A549 (cell line): ENCODE measurements at regions not wholly inside any gene's neighbourhood (a gene's known extent, or its start where the extent isn't known, plus 50 kb on each side); places are given as distances from the start of the nearest gene placed in this dataset.

Experiments
- ATAC-seq, 2 experiments: fragments of 200-7000 bp in 1 of 2; fragments of >200 bp in 1 of 2; cut with Nextera tagmentation in 1 of 2; cut with Tn5 transposase in 1 of 2; 3 replicates each; pipeline versions ENCODE4 v1.8.0 to v1.9.1; 2018 to 2020; ENCODE audit warnings: mild to moderate bottlenecking in 1 of 2, moderate library complexity in 1 of 2
- CTCF ChIA-PET: fragments of 300-600 bp; sonication (Branson Sonifier 250); formaldehyde crosslinking; extraction: SDS; loops from one replicate; lab custom pipeline; 2021; ENCODE audit warnings: antibody characterized with exemption, inconsistent platforms; lab: Yijun Ruan, JAX
- POLR2A ChIA-PET: fragments of 350-600 bp; formaldehyde crosslinking; extraction: SDS; loops from one replicate; lab custom pipeline; 2021; ENCODE audit warnings: antibody characterized with exemption, inconsistent platforms; lab: Yijun Ruan, JAX
- DNase-seq, 2 experiments: peaks; one replicate each; pipeline versions ENCODE4 v3.0.0 to v3.0.0-alpha.2; 2011 to 2016; ENCODE audit warnings: low read depth in 1 of 2, low spot score in 1 of 2
- FAIRE-seq: peaks from 2 replicates; lab custom pipeline; 2011; peaks lifted over from hg19 to GRCh38; lab: Jason Lieb, UNC
- H3K27ac ChIP-seq, 2 experiments: fragments of >200 bp; sonication (Bioruptor Twin); formaldehyde crosslinking; 3 replicates each; pipeline ENCODE4 v1.5.1; 2016 to 2017
- H3K4me1 ChIP-seq: fragments of >200 bp; sonication (Bioruptor Twin); formaldehyde crosslinking; 3 replicates; pipeline ENCODE4 v1.6.1; 2016
- H3K4me2 ChIP-seq: fragments of >200 bp; sonication (Bioruptor Twin); formaldehyde crosslinking; 3 replicates; pipeline ENCODE4 v1.6.1; 2016
- H3K4me3 ChIP-seq: fragments of >200 bp; sonication (Bioruptor Twin); formaldehyde crosslinking; 3 replicates; pipeline ENCODE4 v1.5.1; 2016
- H3K9me3 ChIP-seq: fragments of >200 bp; sonication (Bioruptor Twin); formaldehyde crosslinking; 3 replicates; pipeline ENCODE4 v1.6.1; 2016
- BHLHE40 ChIP-seq: IDR thresholded peaks from 2 replicates; pipeline ENCODE4 v1.6.1; 2012; ENCODE audit warnings: low read depth, low read length, inconsistent platforms
- CEBPB ChIP-seq, 2 experiments: fragments of >200 bp in 1 of 2; sonication (Bioruptor Twin) in 1 of 2; formaldehyde crosslinking in 1 of 2; IDR thresholded peaks; 2 replicates each; pipeline ENCODE4 v1.6.1; 2012 to 2016
- CHD2 ChIP-seq: fragments of 150-350 bp; IDR thresholded peaks from 2 replicates; pipeline ENCODE4 v1.6.1; 2014; ENCODE audit warnings: low read length; ENCODE audit not compliant: partially characterized antibody
- GATA3 ChIP-seq: IDR thresholded peaks from 2 replicates; pipeline ENCODE4 v1.6.1; 2012; ENCODE audit warnings: borderline replicate concordance
- HEYL ChIP-seq: fragments of 250-450 bp; sonication (Bioruptor Pico); IDR thresholded peaks from 2 replicates; pipeline ENCODE4 v1.8.0; 2021; ENCODE audit warnings: mild to moderate bottlenecking, moderate library complexity
- HOXB13 ChIP-seq: fragments of 250-450 bp; sonication (Bioruptor Pico); IDR thresholded peaks from 2 replicates; pipeline ENCODE4 v1.5.0; 2020; ENCODE audit warnings: low read depth, mild to moderate bottlenecking, moderate library complexity
- MAFK ChIP-seq: fragments of 450-650 bp; IDR thresholded peaks from 2 replicates; pipeline ENCODE4 v1.6.1; 2014; ENCODE audit not compliant: partially characterized antibody
- NR3C1 ChIP-seq: fragments of >200 bp; sonication (Bioruptor Twin); formaldehyde crosslinking; IDR thresholded peaks from 3 replicates; pipeline ENCODE4 v1.6.1; 2017
- POLR2A ChIP-seq: IDR thresholded peaks from 2 replicates; pipeline ENCODE4 v1.6.1; 2012; ENCODE audit warnings: mild to moderate bottlenecking, low read length
- RAD21 ChIP-seq, 2 experiments: fragments of >200 bp in 1 of 2; sonication (Bioruptor Twin) in 1 of 2; formaldehyde crosslinking in 1 of 2; IDR thresholded peaks in 1 of 2; conservative IDR thresholded peaks in 1 of 2; 2 replicates in 1 of 2; 3 replicates in 1 of 2; pipeline ENCODE4 v1.6.1; 2012 to 2018; ENCODE audit warnings: inconsistent platforms in 1 of 2
- ZNF302 ChIP-seq: fragments of 250-450 bp; sonication (Bioruptor Pico); IDR thresholded peaks from 2 replicates; pipeline ENCODE4 v1.9.0; 2021; ENCODE audit warnings: inconsistent platforms, mild to moderate bottlenecking, moderate library complexity
- WGBS: methylation state at CpG from one replicate; pipeline ENCODE4 v1.1.6; 2017; ENCODE audit errors: missing lambda C conversion rate; 5-methylcytosine and 5-hydroxymethylcytosine counted together
- TF ChIP-seq, protein P1 (sequence below): fragments of 150-350 bp; IDR thresholded peaks from 2 replicates; pipeline ENCODE4 v1.6.1; 2014; ENCODE audit warnings: low read depth, mild to moderate bottlenecking, low read length
- TF ChIP-seq, protein P2 (sequence below): fragments of >200 bp; sonication (Bioruptor Twin); formaldehyde crosslinking; IDR thresholded peaks from 3 replicates; pipeline ENCODE4 v1.5.1; 2016
- TF ChIP-seq, protein P3 (sequence below): fragments of 200-600 bp; sonication (generic); IDR thresholded peaks from 2 replicates; pipeline ENCODE4 v1.6.1; 2016; ENCODE audit warnings: antibody characterized with exemption, mild to moderate bottlenecking, moderate library complexity

DNA sequence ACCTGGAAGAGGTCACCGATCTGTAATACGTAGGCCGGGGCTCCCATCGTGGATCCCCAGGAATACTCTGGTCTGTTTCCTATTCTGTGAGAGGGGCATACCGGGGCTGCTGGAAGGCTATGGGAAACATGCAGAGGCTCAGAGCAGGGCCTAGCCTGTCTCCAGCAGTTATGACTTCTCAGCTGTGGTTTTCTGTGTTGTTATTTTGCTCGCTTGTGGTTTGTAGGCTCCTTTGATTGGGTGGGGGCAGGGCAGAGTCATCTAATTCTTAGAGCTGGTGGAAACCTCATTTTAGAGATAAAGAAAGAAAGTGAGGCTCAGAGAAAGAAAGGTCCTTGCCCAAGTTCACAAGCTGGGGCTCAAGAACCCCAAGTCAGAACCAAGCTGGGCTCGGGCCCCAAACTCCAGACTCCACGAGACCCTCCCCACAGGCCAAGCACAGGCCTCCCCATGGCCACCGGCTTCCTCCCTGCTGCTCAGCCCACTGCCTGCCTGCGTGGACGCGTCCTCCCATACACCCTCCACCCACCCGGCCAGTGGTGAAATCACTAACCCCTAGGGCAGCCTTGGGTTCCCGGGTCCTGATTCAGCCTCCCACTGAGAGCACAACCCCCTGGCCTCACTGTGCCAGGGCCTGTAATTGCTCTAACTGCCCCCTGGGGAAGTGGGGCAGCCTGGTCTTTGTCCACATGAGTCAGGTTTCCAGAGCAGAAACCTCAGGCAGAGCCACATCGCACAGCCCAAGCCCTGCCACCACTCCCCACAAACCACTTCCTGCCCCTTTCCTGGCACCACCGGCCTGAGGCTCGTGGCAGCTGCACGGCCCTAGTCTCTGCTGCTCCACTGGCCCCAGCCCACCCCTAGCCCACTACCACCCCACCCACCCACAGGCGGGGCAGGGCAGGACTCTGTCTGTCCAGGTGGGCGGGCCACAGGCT is 270.8 kb downstream of the UACA start (continued):
- TF ChIP-seq HOXB13 (CRISPR knock-in tag): 0 out of 2 replicates have a peak, but pooled peaks have one; percentile 74
- TF ChIP-seq CHD2: no peak
- TF ChIP-seq HEYL (CRISPR knock-in tag): no peak
- TF ChIP-seq, protein P1, sequence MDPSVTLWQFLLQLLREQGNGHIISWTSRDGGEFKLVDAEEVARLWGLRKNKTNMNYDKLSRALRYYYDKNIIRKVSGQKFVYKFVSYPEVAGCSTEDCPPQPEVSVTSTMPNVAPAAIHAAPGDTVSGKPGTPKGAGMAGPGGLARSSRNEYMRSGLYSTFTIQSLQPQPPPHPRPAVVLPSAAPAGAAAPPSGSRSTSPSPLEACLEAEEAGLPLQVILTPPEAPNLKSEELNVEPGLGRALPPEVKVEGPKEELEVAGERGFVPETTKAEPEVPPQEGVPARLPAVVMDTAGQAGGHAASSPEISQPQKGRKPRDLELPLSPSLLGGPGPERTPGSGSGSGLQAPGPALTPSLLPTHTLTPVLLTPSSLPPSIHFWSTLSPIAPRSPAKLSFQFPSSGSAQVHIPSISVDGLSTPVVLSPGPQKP: no peak
- peak in 1 of 2 experiments; percentile 24; a peak in 2 of 5 replicates for TF ChIP-seq RAD21 (conservative IDR thresholded peaks at IDR 0.05 in 1 of 2, IDR thresholded peaks at IDR 0.05 in 1 of 2)
- TF ChIP-seq ZNF302 (CRISPR knock-in tag): no peak
- TF ChIP-seq, protein P2, sequence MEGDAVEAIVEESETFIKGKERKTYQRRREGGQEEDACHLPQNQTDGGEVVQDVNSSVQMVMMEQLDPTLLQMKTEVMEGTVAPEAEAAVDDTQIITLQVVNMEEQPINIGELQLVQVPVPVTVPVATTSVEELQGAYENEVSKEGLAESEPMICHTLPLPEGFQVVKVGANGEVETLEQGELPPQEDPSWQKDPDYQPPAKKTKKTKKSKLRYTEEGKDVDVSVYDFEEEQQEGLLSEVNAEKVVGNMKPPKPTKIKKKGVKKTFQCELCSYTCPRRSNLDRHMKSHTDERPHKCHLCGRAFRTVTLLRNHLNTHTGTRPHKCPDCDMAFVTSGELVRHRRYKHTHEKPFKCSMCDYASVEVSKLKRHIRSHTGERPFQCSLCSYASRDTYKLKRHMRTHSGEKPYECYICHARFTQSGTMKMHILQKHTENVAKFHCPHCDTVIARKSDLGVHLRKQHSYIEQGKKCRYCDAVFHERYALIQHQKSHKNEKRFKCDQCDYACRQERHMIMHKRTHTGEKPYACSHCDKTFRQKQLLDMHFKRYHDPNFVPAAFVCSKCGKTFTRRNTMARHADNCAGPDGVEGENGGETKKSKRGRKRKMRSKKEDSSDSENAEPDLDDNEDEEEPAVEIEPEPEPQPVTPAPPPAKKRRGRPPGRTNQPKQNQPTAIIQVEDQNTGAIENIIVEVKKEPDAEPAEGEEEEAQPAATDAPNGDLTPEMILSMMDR: no peak
- no peak for TF ChIP-seq NR3C1

DNA sequence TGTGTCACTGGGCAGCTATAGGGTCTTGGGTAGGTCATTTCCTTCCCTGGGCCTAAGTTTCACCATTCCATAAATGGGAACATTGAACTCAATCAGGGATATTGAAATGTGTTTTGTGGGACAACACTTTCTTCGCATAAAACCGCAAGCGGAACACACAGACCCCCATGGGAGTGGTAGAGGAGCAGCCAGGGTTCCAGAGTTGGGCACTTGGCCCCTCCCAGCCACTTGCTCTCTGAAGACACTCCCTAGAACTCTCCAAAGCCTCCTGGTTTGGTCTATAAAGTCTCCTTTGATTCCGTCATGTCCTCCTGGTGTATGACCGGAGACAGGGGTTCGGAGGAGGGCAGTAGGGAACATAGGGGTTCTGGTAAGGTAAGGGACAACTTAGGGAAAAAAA is 271.7 kb downstream of the UACA start:
- ATAC-seq (no peak), DNase-seq (no peak), FAIRE-seq (no peak)
- Histone ChIP-seq H3K27ac (peak overlapping the region; percentile 87 to 93; a peak in 5 of 6 replicates), H3K4me2 (no peak overlapping the region), H3K9me3 (no peaks in the 10 kb centered on the region), H3K4me3 (no peak overlapping the region), H3K4me1 (peaks cover 61% of the 10 kb centered on the region)
- ChIA-PET CTCF (interaction anchor here (0.5 to 9.5 kb wide), 7 partner anchors 9 to 611 kb away, joined by 3 to 228 read pairs (median 13); no protein-coding TSS in a partner anchor), POLR2A (interaction anchor here (1.2 to 1.5 kb wide), 2 partner anchors 13 to 16 kb away, joined by 3 to 7 read pairs; no protein-coding TSS in a partner anchor)
- 97% methylated on average over 6 of the region's 6 CpGs for WGBS
- no peak for TF ChIP-seq GATA3
- no peak for TF ChIP-seq BHLHE40
- TF ChIP-seq, protein P3, sequence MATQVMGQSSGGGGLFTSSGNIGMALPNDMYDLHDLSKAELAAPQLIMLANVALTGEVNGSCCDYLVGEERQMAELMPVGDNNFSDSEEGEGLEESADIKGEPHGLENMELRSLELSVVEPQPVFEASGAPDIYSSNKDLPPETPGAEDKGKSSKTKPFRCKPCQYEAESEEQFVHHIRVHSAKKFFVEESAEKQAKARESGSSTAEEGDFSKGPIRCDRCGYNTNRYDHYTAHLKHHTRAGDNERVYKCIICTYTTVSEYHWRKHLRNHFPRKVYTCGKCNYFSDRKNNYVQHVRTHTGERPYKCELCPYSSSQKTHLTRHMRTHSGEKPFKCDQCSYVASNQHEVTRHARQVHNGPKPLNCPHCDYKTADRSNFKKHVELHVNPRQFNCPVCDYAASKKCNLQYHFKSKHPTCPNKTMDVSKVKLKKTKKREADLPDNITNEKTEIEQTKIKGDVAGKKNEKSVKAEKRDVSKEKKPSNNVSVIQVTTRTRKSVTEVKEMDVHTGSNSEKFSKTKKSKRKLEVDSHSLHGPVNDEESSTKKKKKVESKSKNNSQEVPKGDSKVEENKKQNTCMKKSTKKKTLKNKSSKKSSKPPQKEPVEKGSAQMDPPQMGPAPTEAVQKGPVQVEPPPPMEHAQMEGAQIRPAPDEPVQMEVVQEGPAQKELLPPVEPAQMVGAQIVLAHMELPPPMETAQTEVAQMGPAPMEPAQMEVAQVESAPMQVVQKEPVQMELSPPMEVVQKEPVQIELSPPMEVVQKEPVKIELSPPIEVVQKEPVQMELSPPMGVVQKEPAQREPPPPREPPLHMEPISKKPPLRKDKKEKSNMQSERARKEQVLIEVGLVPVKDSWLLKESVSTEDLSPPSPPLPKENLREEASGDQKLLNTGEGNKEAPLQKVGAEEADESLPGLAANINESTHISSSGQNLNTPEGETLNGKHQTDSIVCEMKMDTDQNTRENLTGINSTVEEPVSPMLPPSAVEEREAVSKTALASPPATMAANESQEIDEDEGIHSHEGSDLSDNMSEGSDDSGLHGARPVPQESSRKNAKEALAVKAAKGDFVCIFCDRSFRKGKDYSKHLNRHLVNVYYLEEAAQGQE: peak; percentile 28; the same call in 1 of the 2 replicates
- TF ChIP-seq CEBPB (IDR thresholded peaks at IDR 0.05): no peak
- no peak for TF ChIP-seq ZNF302 (CRISPR knock-in tag)

DNA sequence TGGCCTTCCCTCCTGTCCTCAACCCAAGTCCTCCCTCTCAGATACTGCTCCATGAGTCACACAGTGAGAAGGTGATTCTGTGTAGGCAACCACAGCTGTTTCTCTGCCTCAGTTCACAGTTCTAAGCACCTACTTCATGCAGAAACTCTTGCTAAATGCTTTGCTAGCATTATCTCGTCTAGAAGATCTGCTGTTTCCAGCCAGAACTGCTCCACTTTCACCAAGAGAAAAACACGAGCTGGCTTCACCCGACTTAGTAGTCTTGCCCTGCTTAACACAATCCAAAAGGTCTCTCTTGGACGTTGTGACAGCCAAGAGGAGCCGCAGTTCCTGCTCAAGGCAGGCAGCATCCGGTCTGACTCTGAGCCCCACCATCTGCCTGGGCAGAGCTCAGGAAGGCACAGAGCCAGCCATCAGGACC is 272.1 kb downstream of the UACA start:
- TF ChIP-seq MAFK (peak; percentile 4), POLR2A (no peak)
- FAIRE-seq: no peak
- no peak overlapping the region for H3K4me2 ChIP-seq
- CTCF ChIA-PET: interaction anchor here (0.5 to 9.5 kb wide), 6 partner anchors 9 to 610 kb away, joined by 3 to 228 read pairs (median 57); no protein-coding TSS in a partner anchor
- 85% methylated on average over 6 of the region's 6 CpGs for WGBS
- no peak overlapping the region for H3K4me3 ChIP-seq
- no peaks in the 10 kb centered on the region for H3K9me3 ChIP-seq
- POLR2A ChIA-PET: interaction anchor here (1.2 kb wide), 1 partner anchor 17 kb away, joined by 3 read pairs; no protein-coding TSS in a partner anchor
- no peak for ATAC-seq
- peaks cover 62% of the 10 kb centered on the region for H3K4me1 ChIP-seq
- H3K27ac ChIP-seq: peak overlapping the region; percentile 87 to 93; a peak in 5 of 6 replicates
- DNase-seq: no peak
